ENCODE measurements at regions not wholly inside any gene's neighbourhood (a gene's known extent, or its start where the extent isn't known, plus 50 kb on each side); places are given as distances from the start of the nearest gene placed in this dataset.

- TF ChIP-seq CTCF (IDR thresholded peaks at IDR 0.05) = no peak
- peaks cover 0 to 3% of the 10 kb centered on the region in 2 donors for H3K9me3 ChIP-seq
- H3K36me3 ChIP-seq = no peaks in the 10 kb centered on the region
- intact Hi-C loops (cut with DNase I) = no loop called here
- H3K4me1 ChIP-seq = peaks cover 0 to 4% of the 10 kb centered on the region in 2 donors
- H3K27me3 ChIP-seq = no peaks in the 10 kb centered on the region
- no peak overlapping the region for H3K4me3 ChIP-seq
- DNase-seq (ENCODE audit: low spot score in 2 of 2) = no peak
- H3K27ac ChIP-seq = no peak overlapping the region
These were observed 116.5 kb upstream of the MSX2 start for GRCh38 chr5:174607916-174608315.

- Histone ChIP-seq H3K9me3 (peaks cover 0 to 3% of the 10 kb centered on the region in 2 donors), H3K27ac (no peak overlapping the region), H3K4me3 (peak overlapping the region; percentile 1 to 21), H3K36me3 (no peaks in the 10 kb centered on the region), H3K27me3 (no peaks in the 10 kb centered on the region), H3K4me1 (peaks cover 0 to 4% of the 10 kb centered on the region in 2 donors)
- TF ChIP-seq CTCF (IDR thresholded peaks at IDR 0.05) = no peak
- intact Hi-C loops (cut with DNase I) = no loop called here
- peak; percentile 31 to 75 for DNase-seq (ENCODE audit: low spot score in 2 of 2)
These were observed 115.7 kb upstream of the MSX2 start for GRCh38 chr5:174608631-174609097.

- no peak for TF ChIP-seq CTCF (IDR thresholded peaks at IDR 0.05)
- intact Hi-C loops (cut with DNase I) = no loop called here
These were observed 115.3 kb upstream of the MSX2 start for GRCh38 chr5:174609116-174609515.

GRCh38 chr5:174610968-174611367, 113.4 kb upstream of the MSX2 start:
- H3K4me3 ChIP-seq = no peak overlapping the region
- no peak overlapping the region for H3K27ac ChIP-seq
- no peaks in the 10 kb centered on the region for H3K27me3 ChIP-seq
- peaks cover 0 to 4% of the 10 kb centered on the region in 2 donors for H3K4me1 ChIP-seq
- H3K36me3 ChIP-seq = no peaks in the 10 kb centered on the region
- intact Hi-C loops (cut with DNase I) = no loop called here
- DNase-seq (ENCODE audit: low spot score in 2 of 2) = no peak
- no peak for TF ChIP-seq CTCF (IDR thresholded peaks at IDR 0.05)
- H3K9me3 ChIP-seq = no peaks in the 10 kb centered on the region

More at GRCh38 chr5:174609116-174609515, 115.3 kb upstream of the MSX2 start:
- no peaks in the 10 kb centered on the region for H3K36me3 ChIP-seq
- no peak overlapping the region for H3K27ac ChIP-seq
- peak overlapping the region in 1 of 2 donors; percentile 21 for H3K4me3 ChIP-seq
- no peaks in the 10 kb centered on the region for H3K27me3 ChIP-seq
- DNase-seq (ENCODE audit: low spot score in 2 of 2) = no peak
- H3K9me3 ChIP-seq = no peaks in the 10 kb centered on the region
- H3K4me1 ChIP-seq = peaks cover 0 to 4% of the 10 kb centered on the region in 2 donors

- no peak overlapping the region for H3K4me3 ChIP-seq
- TF ChIP-seq CTCF (IDR thresholded peaks at IDR 0.05) = no peak
These were observed 111.7 kb upstream of the MSX2 start for GRCh38 chr5:174612686-174613085.

More at GRCh38 chr5:174612686-174613085, 111.7 kb upstream of the MSX2 start:
- H3K4me1 ChIP-seq = peaks cover 0 to 4% of the 10 kb centered on the region in 2 donors
- no peaks in the 10 kb centered on the region for H3K9me3 ChIP-seq
- intact Hi-C loops (cut with DNase I) = no loop called here
- peak in 1 of 2 donors; percentile 5 for DNase-seq (ENCODE audit: low spot score in 2 of 2)
- H3K36me3 ChIP-seq = no peaks in the 10 kb centered on the region
- H3K27me3 ChIP-seq = no peaks in the 10 kb centered on the region
- no peak overlapping the region for H3K27ac ChIP-seq
